Stimulated activated CD8-positive, alpha-beta memory T cell treated with anti-CD3 and anti-CD28 coated beads, Interleukin-15, amount 100 ng/mL, for 48 hours (primary cell): ENCODE measurements at regions not wholly inside any gene's neighbourhood (a gene's known extent, or its start where the extent isn't known, plus 50 kb on each side); places are given as distances from the start of the nearest gene placed in this dataset.

Source experiments
- DNase-seq, 2 donors: peaks; one replicate each; pipeline ENCODE4 v3.0.0-alpha.2; 2020; ENCODE audit warnings: low read depth in 2 of 2

DNA sequence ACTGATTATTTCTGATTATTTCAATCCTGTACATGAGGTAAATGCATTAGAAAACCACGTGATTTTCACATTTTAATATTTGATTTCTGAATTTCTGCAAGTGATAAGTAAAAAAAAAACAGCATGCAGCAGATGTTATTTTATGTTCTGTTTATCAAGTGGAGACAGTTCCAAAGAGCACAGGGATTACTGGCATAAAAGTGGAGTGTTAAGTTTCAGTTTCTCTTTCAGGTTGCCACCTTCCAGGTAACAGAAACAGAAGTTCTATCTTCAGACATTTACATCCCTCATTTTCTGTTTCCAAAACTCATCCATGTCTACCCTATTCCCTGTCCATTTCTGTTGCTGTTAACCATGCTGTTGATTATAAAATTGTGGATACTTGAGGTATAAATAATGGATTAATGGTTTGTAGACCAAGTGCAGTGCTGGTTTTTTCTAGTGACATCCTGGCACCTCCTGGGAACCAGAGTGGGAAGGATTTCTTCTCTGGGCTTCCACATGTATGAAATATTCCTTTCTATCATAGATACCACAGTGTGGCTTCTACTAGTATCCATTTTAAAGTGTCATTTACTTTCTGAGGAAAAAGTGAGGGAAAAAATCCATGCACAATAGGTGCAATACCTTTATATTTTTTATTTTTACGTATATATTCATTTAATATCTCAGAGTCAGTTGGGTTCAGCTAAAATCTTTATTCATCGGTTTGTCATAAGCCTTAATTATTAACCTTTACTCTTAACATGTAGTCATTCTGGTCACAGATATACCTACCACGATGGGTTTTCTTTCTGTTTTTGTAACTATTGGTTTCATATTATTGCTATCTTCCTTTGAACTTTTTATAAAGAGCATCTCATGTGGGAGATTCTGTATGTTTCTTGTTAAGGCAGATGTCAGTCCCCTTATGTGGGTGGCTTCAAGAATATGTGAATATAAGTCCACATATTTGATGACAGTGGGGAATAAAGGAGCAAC is 1010.0 kb downstream of the SQOR start:
- no peak for DNase-seq

DNA sequence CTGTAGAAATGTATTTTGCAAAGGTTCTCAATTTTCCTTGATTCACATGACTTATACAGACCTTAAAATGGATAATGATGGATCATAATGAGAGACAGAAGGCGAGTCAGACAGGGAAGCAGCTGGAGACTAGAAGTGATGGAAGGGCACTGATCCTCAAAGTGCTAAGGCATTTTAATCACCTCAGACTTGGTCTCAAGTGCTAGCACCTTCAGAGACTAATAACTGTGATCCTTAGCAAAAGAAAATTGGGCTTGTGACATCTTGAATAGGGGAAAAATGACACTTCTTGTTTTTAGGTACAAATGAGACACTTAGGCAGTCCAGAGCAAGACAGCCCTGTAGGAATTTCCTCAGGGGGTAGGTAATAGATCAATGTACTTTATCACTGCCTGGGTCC is 1011.7 kb downstream of the SQOR start:
- no peak for DNase-seq

DNA sequence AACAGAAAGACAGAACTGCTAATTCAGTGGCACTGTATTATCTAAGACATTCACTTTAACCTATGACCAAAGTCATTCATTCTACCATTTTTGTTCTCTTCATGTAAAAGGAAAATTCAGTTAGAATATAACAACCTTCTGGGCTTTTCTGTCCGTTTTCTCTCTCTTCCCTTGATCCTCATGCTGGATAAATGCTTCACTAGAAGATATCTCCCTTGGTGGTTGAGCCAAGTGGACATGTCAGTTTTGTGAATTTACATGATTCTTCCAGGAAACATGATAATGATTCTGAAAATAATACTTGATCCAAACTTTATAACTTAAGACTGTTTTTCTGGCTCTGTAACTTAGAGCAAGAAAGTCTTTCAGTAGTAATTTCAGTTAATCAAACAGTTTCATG is 1012.2 kb downstream of the SQOR start:
- no peak for DNase-seq

DNA sequence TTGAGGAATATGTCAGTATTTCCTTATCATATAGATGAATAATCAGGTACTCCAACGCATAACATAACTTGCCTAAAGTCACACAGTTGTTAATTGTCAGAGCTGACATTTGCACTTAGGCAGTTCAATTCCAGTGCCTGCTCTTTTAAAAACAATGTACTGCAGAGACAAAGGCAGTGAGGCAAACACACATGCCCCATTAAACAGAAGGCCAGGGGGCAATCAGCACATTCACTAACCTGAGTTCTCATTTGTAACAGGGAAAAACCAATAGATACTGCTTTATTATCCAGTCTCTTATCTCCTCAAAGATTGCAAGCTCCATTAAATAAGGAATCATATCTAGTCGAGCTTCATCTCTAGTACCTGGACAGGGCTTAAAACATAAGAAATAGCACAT is 1017.4 kb downstream of the SQOR start:
- DNase-seq = no peak

DNA sequence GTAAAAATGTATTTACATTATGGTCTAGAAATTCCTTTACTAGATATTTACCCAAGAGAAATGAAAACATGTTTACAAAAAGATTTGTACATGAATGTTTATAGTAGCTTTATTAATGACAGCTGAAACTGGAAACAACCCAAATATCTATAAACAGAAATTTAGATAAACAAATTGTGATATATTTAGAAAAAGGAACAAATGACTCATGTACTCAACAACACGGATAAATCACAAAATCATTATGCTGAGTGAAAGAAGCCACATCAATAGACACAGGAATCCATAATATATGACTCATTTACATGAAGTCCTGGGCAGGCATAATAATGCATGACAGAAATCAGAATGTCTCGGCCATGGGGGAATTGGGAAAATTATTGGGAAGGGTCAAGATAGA is 1020.2 kb downstream of the SQOR start:
- DNase-seq = no peak

DNA sequence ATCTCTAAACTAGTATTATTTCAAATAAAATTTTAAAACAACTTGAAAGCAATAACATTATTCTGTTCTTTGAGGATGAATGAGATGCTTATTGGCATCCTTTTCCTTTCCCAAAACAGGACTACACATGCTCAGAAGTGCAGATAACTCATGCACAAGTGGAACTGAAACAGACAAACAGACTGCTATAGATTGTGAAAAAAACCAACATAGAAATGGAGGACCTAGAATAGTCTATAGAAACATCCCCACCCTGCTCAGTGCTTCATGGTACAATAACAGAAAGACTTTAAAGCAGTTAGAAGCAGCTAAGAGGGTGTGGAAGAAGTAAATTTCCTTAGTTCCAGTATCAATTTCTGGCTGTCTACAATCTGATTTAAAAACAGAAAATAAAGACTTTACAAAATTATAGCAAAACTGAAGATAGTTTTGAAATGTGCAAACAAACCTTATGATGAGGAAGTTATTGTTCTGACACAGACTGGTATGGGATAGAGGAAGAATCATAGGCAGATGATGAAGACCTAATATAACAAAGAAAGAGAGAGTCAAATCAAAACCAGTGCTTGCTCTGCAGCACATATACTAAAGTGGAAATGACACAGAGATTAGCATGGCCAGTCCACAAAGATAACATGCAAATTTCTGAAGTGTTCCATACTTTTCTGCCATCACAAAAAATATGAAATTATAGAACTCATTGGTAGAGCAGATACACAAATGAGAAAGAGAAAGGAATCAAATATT is 1025.4 kb downstream of the SQOR start:
- DNase-seq = no peak

DNA sequence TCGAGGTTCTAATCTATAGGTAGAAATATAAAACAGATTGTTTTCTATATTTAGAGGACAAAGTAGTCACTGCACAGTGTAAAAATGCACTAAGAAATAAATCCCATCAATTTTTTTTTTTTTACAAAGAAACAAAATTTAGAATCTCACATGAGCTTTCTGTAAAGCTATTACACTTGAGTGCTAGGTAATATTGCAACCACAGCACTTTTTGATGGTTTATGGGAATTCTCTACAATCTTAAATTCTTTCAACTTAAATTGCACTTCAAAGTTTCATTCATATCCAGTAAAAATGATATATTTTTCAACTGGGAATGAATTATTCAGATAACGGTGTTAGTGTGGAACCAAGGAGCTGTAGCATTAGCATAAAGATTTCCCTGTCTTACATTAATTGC is 1035.4 kb downstream of the SQOR start:
- DNase-seq = no peak

DNA sequence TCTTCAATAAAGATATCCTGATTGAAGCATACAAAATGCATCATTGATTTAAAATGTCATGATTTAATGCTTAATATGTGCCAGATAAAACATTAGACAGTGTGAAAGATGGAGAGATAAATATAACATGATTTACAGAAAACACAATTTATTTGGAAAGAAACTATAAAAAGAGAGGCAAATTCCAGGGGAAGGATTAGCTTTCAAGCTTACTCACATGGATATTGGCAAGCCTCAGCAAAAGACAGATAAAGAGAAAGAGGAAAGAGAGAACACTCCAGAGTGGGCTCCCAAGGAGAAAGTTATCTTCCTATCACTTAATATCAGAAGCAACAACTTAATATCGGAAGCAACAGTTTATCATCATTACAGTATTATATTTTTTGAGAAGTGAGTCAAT is 1036.5 kb downstream of the SQOR start:
- no peak for DNase-seq

DNA sequence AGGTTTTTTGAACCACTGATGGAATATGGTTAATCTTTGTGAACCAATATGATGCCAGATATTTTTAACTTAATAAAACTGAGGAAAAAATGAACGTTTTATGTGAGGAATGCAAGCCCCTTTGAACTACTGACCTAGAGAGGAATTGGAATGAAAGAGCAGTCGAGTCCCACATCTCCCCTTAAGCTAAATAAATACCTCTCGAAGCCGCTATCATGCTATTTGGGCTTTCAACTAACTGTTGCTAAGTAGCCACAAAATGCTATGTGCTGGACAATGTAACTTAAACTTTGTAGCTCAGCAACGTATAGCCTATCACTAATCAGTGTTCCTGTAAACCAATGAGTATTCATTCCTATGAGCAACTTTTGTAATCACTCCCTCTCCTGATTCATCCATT is 1037.2 kb downstream of the SQOR start:
- DNase-seq = no peak

DNA sequence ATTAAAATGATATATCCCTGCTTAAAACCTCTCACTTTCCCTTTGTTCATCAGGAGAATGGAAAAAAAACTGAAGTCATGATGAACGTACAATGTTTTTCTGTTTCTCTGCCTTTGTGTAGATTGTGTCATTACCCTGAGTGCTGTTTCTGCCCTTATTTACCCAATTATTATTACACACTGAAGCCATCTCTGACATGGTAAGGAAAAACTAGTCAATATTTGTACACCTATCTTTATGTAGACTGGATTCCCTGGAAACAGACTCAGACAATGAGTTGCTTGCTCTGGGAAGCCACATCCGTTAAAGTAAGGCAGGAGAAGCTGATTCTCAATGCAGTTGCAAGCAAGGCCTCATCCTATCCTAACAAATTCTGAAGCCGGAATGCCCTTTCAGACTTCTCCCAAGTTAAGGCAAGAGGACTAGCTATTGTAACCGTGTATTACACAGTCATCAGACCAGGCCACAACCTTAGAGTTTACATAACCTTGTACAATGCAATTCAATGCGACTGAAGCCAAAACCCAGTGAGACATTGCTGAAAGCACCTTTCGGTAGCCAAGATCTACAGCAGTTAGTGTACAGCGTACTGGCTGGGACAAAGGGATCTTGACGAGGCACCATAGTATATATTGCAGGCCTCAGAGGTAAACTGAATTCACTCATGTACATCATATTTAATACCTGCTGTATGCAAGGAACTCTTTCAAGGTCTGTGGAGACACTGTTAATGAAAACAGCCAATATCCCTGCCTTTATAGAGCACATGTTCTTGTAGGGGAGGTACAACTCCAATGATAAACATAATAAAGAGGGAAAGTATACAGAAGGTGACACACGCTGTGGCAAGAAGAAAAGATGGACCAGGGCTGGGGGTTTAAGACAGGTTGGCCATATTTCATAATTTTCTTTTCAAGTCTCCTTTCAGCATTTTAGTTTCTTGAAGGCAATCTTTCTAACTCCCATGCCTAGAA is 1040.8 kb upstream of the SEMA6D start:
- DNase-seq = no peak

DNA sequence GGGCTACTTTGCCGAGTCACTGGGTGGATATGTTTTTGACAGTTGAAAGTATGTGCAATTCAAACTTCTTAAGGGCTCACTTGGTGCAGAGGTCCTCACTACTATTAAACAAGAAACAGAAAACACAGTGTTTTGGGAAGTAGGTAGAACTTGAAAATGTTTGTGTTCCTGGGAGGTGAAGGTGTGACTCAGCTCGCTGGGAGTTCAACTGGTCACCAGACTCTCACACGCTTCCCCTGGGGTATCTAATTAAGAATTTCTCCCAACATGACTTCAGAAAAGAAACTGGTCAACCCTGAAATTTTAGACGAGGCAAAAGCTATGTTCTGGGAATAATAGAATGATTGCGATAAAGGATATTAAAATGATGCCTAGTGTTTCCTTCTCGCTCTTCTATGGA is 1039.8 kb upstream of the SEMA6D start:
- DNase-seq = no peak

DNA sequence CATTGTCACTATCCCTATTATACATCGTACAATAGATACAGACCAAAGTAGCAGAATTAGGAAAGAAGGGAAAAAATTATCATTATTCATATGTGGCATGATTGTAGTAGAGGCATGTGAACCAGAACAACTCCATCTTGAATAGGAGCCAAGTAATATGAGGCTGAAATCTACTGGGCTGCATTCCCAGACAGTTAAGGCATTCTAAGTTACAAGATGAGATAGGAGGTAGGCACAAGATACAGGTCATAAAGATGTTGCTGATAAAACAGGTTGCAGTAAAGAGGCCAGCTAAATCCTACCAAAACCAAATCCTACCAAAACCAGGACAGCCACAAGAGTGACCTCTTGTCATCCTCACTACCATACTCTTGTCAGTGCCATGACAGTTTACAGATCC is 1035.4 kb upstream of the SEMA6D start:
- DNase-seq = no peak

DNA sequence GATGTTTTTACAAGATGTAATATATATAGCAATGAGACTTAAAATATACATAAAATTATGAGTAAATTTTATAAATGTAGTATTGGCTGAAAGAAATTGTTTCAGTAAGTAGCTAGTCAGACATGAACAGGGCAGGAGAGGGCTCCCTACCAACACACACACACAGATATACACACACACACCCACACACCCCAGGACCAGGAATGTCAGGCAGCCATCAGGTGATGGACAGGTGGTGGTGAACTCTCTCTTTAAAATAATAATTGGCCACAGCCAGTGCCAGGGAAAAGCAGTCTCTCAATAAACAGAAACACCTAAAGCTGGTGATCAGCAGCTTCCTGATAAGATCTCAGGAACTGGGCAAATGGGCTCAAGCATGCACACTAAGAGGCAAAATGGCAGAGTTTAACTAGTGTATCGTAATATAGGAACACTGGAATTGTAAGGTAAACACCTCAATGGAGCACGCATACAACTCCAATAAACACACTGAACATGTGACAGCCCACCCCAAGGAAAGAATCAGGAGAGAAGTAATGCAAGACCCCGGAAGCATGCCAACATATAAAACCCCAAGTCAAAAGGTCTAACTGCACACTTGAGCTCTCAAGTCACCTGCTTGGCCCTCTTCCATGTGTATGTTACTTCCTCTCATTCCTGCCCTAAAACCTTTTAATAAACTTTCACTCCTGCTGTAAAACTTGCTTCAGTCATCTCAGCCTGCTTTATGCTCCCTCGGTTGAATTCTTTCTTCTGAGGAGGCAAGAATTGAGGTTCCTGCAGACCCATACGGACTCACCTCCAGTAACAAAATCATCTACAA is 1034.1 kb upstream of the SEMA6D start:
- DNase-seq = no peak

DNA sequence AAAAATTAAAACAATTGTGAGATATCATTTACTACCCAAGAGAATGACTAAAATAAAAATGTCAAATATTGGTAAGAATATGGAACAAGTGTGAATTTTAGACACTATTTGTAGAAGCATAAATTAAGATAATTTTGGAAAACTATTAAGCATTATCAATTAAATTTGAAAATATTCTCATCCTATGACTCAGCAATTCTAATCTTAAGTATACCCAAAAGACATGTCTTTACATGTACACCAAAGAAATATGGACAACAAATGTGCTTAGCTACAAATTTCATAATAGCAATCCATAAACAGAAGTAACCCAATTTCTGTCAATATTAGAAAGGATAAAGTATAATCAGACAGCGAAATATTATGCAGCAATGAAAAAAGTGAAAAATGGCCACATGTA is 1032.2 kb upstream of the SEMA6D start:
- no peak for DNase-seq

DNA sequence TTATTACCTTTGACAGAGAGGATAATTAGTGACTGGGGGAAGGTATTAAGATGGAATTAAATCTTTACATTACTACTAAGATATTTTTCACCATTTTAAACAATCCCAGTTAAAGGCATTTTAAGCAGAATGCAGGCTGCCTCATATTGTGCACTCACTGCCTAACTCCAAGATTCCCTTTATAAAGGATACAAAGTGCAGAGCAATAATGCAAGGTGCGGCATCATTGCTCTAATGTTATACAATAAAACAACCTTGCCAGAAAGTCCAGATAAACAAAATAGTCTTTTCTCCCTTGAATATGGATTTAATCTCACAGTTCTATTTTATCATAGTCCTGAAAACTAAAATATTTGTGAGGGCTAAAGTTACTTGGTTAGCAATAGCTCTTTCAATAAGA is 1031.6 kb upstream of the SEMA6D start:
- DNase-seq = no peak

DNA sequence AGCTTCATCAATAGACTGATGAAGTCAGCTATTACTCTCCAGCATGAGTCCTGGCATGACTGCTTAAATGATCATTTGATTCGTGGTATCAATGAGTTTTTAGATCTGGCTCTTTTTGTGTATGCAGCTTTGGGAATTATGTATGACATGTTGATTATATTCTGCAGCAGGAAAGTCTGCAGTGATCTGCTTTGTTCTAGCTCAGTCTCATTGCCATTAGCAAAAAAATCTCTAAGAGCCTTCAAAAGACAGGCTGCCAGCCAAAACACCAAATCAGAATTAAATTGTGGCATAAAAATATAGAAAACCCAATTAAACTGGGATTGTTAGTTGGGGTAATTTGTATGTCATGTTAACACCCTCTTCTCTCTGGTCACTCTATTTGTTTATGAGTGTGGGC is 1021.0 kb upstream of the SEMA6D start:
- no peak for DNase-seq

DNA sequence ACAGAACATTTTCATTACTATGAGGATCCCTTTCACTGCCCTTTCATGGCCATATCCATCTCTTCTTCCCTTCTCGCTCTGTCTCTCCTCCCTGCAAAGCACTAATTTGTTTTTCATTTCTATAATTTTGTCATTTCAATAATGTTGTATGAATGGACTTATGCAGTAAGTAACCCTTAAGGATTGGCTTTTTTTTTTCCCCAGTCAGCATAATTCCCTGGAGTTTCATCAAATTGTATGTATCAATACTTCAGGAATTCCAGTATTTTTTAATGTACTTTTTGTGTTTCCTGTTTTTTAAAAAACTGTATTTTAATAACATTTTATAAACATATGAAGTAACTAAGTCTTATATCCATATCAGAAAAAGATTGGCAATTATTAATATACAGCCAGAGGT is 1016.0 kb upstream of the SEMA6D start:
- DNase-seq = no peak

DNA sequence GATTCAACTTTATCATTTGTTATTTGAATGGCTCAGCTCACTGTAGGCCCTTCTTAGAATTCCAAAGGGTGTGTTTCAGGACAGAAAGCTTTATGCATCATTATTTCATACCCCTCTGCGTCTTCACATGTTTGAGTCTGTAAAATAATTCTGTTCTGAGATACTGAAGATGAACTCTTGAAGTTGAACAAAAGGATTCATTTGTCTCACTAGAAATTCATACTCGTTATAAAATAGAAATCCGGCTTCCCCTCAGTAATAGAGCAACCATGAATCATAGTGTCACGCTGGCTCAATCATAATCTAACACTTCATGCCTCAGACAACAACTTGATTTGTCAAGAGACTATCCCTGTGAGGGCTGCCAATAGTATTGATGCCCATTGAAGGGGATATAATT is 1015.4 kb upstream of the SEMA6D start:
- DNase-seq = no peak

DNA sequence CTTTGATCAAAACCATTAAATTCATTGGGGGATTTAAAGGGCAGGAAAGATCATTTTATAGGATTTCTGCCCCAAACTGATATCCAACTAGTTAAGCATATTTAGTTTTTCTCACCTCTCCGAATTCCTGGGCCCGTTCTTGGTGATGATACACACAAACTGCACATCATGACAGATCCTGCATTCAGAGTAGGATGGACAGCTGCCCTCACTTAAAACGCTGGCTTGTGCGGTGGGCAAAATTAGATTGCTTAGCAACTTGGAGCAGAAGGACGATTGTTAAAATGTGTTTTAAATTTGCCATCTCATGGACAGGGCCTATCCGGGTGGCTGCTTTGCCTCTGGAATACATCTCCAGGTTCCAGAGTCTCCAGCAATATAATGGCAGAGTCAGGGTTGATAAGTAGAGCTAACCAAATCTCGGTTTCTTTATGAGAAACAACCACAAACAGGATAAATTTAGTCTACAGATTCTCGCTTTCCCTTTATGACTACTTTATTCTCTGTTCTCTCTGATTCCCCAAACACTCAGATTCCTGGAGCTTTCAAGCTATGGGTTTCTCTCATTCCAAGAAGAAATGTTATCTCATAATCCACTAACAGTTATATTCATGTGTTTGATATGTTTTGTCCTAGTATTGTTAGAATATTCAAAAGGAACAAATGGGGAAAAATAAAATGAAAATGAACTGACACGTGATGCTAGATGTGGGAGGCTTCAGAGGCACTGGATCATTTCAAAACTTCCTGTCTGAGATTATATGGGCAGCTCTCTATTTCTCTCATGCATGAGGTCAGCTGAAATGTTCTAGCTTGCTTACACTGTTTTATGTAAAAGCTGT is 1014.1 kb upstream of the SEMA6D start:
- DNase-seq = no peak
